GM18868 (cell line): ENCODE measurements at regions not wholly inside any gene's neighbourhood (a gene's known extent, or its start where the extent isn't known, plus 50 kb on each side); places are given as distances from the start of the nearest gene placed in this dataset.

Source experiments
- ATAC-seq: cut with Tn5 transposase; IDR thresholded peaks from one replicate; pipeline ENCODE4 v1.9.1; 2021; ENCODE audit warnings: mild to moderate bottlenecking, moderate library complexity; ENCODE audit not compliant: unreplicated experiment

GRCh38 chr5:124093658-124094057 lies 581.7 kb downstream of the CSNK1G3 start:
- no peak for ATAC-seq

GRCh38 chr5:124090115-124090514 lies 578.1 kb downstream of the CSNK1G3 start:
- ATAC-seq = no peak

- no peak for ATAC-seq
These were observed 577.6 kb downstream of the CSNK1G3 start for GRCh38 chr5:124089578-124089977.

- no peak for ATAC-seq
These were observed 576.5 kb downstream of the CSNK1G3 start for GRCh38 chr5:124088289-124089032.

GRCh38 chr5:124087752-124088151 lies 575.8 kb downstream of the CSNK1G3 start:
- no peak for ATAC-seq

GRCh38 chr5:124080256-124080655 lies 568.3 kb downstream of the CSNK1G3 start:
- no peak for ATAC-seq

GRCh38 chr5:124079062-124079461 lies 567.1 kb downstream of the CSNK1G3 start:
- no peak for ATAC-seq

- ATAC-seq = no peak
These were observed 562.5 kb downstream of the CSNK1G3 start for GRCh38 chr5:124074500-124074899.

- ATAC-seq = no peak
These were observed 560.6 kb downstream of the CSNK1G3 start for GRCh38 chr5:124072570-124072969.

- ATAC-seq = no peak
These were observed 559.1 kb downstream of the CSNK1G3 start for GRCh38 chr5:124071039-124071438.

GRCh38 chr5:124065508-124065907 lies 553.5 kb downstream of the CSNK1G3 start:
- no peak for ATAC-seq

GRCh38 chr5:124064956-124065355 lies 553.0 kb downstream of the CSNK1G3 start:
- ATAC-seq = no peak

GRCh38 chr5:124061663-124062062 lies 549.7 kb downstream of the CSNK1G3 start:
- ATAC-seq = no peak

GRCh38 chr5:124061068-124061430 lies 549.1 kb downstream of the CSNK1G3 start:
- ATAC-seq = no peak

- ATAC-seq = no peak
These were observed 548.6 kb downstream of the CSNK1G3 start for GRCh38 chr5:124060413-124061067.

GRCh38 chr5:124060011-124060410 lies 548.0 kb downstream of the CSNK1G3 start:
- ATAC-seq = no peak

- ATAC-seq = no peak
These were observed 547.2 kb downstream of the CSNK1G3 start for GRCh38 chr5:124059200-124059599.

- ATAC-seq = peak; percentile 0
These were observed 545.8 kb downstream of the CSNK1G3 start for GRCh38 chr5:124057724-124058231.

- peak; percentile 58 for ATAC-seq
These were observed 545.2 kb downstream of the CSNK1G3 start for GRCh38 chr5:124056991-124057723.

GRCh38 chr5:124056326-124056990 lies 544.5 kb downstream of the CSNK1G3 start:
- peak; percentile 68 for ATAC-seq

- ATAC-seq = no peak
These were observed 543.8 kb downstream of the CSNK1G3 start for GRCh38 chr5:124055751-124056150.
